ENCODE measurements at regions not wholly inside any gene's neighbourhood (a gene's known extent, or its start where the extent isn't known, plus 50 kb on each side); places are given as distances from the start of the nearest gene placed in this dataset.
"Not testable (repeated sequence)": the region's sequence is repeated elsewhere in the genome, so short reads cannot be mapped to it uniquely, and the experiment has no call there.

- no peaks in the 10 kb centered on the region for H3K27me3 ChIP-seq (ENCODE audit: control insufficient read depth, insufficient read depth, low read length)
- peaks cover 4% of the 10 kb centered on the region for H3K36me3 ChIP-seq (ENCODE audit: control insufficient read depth, insufficient read depth, low read length)
- H3K9ac ChIP-seq (ENCODE audit: low read length): no peak overlapping the region
- no peak overlapping the region for H3K4me3 ChIP-seq (ENCODE audit: low read length)
- H3K9me3 ChIP-seq (ENCODE audit: control insufficient read depth, low read length): no peaks in the 10 kb centered on the region
- H3K4me1 ChIP-seq (ENCODE audit: control insufficient read depth, insufficient read depth, low read length): no peaks in the 10 kb centered on the region
Measured at GRCh38 chr18:46212398-46212797, 108.2 kb downstream of the HAUS1 start.

- Histone ChIP-seq H3K27me3 (ENCODE audit: control insufficient read depth, insufficient read depth, low read length) (no peaks in the 10 kb centered on the region), H3K9ac (ENCODE audit: low read length) (no peak overlapping the region), H3K4me3 (ENCODE audit: low read length) (no peak overlapping the region), H3K36me3 (ENCODE audit: control insufficient read depth, insufficient read depth, low read length) (peaks cover 4% of the 10 kb centered on the region), H3K9me3 (ENCODE audit: control insufficient read depth, low read length) (no peaks in the 10 kb centered on the region), H3K4me1 (ENCODE audit: control insufficient read depth, insufficient read depth, low read length) (no peaks in the 10 kb centered on the region)
Measured at GRCh38 chr18:46213295-46213694, 109.1 kb downstream of the HAUS1 start.

GRCh38 chr18:46214435-46214834 lies 110.2 kb downstream of the HAUS1 start:
- no peaks in the 10 kb centered on the region for H3K9me3 ChIP-seq (ENCODE audit: control insufficient read depth, low read length)
- H3K4me3 ChIP-seq (ENCODE audit: low read length): no peak overlapping the region
- H3K4me1 ChIP-seq (ENCODE audit: control insufficient read depth, insufficient read depth, low read length): no peaks in the 10 kb centered on the region
- H3K27me3 ChIP-seq (ENCODE audit: control insufficient read depth, insufficient read depth, low read length): no peaks in the 10 kb centered on the region
- no peak overlapping the region for H3K9ac ChIP-seq (ENCODE audit: low read length)
- H3K36me3 ChIP-seq (ENCODE audit: control insufficient read depth, insufficient read depth, low read length): peaks cover 4% of the 10 kb centered on the region

- H3K36me3 ChIP-seq (ENCODE audit: control insufficient read depth, insufficient read depth, low read length): peaks cover 4% of the 10 kb centered on the region
- no peak overlapping the region for H3K9ac ChIP-seq (ENCODE audit: low read length)
- no peaks in the 10 kb centered on the region for H3K27me3 ChIP-seq (ENCODE audit: control insufficient read depth, insufficient read depth, low read length)
- H3K4me1 ChIP-seq (ENCODE audit: control insufficient read depth, insufficient read depth, low read length): no peaks in the 10 kb centered on the region
- H3K9me3 ChIP-seq (ENCODE audit: control insufficient read depth, low read length): no peaks in the 10 kb centered on the region
- no peak overlapping the region for H3K4me3 ChIP-seq (ENCODE audit: low read length)
Measured at GRCh38 chr18:46215902-46216723, 111.9 kb downstream of the HAUS1 start.

GRCh38 chr18:46220116-46220515 lies 115.9 kb downstream of the HAUS1 start:
- no peak overlapping the region for H3K9ac ChIP-seq (ENCODE audit: low read length)
- H3K27me3 ChIP-seq (ENCODE audit: control insufficient read depth, insufficient read depth, low read length): no peaks in the 10 kb centered on the region
- H3K4me3 ChIP-seq (ENCODE audit: low read length): no peak overlapping the region
- peaks cover 3% of the 10 kb centered on the region for H3K4me1 ChIP-seq (ENCODE audit: control insufficient read depth, insufficient read depth, low read length)
- H3K36me3 ChIP-seq (ENCODE audit: control insufficient read depth, insufficient read depth, low read length): peaks cover 4% of the 10 kb centered on the region
- H3K9me3 ChIP-seq (ENCODE audit: control insufficient read depth, low read length): no peaks in the 10 kb centered on the region

GRCh38 chr18:46222093-46222492 lies 117.9 kb downstream of the HAUS1 start:
- Histone ChIP-seq H3K36me3 (ENCODE audit: control insufficient read depth, insufficient read depth, low read length) (no peaks in the 10 kb centered on the region), H3K9ac (ENCODE audit: low read length) (no peak overlapping the region), H3K4me3 (ENCODE audit: low read length) (no peak overlapping the region), H3K4me1 (ENCODE audit: control insufficient read depth, insufficient read depth, low read length) (peaks cover 15% of the 10 kb centered on the region), H3K9me3 (ENCODE audit: control insufficient read depth, low read length) (no peaks in the 10 kb centered on the region), H3K27me3 (ENCODE audit: control insufficient read depth, insufficient read depth, low read length) (no peaks in the 10 kb centered on the region)

GRCh38 chr18:46222710-46223360 lies 118.7 kb downstream of the HAUS1 start:
- Histone ChIP-seq H3K9ac (ENCODE audit: low read length) (no peak overlapping the region), H3K4me3 (ENCODE audit: low read length) (no peak overlapping the region), H3K9me3 (ENCODE audit: control insufficient read depth, low read length) (no peaks in the 10 kb centered on the region), H3K27me3 (ENCODE audit: control insufficient read depth, insufficient read depth, low read length) (no peaks in the 10 kb centered on the region), H3K4me1 (ENCODE audit: control insufficient read depth, insufficient read depth, low read length) (peaks cover 15% of the 10 kb centered on the region), H3K36me3 (ENCODE audit: control insufficient read depth, insufficient read depth, low read length) (no peaks in the 10 kb centered on the region)

GRCh38 chr18:46224181-46224775 lies 120.1 kb downstream of the HAUS1 start:
- H3K4me3 ChIP-seq (ENCODE audit: low read length): no peak overlapping the region

GRCh38 chr18:46226461-46226860 lies 122.3 kb downstream of the HAUS1 start:
- H3K4me1 ChIP-seq (ENCODE audit: control insufficient read depth, insufficient read depth, low read length): peaks cover 15% of the 10 kb centered on the region

More at GRCh38 chr18:46224181-46224775, 120.1 kb downstream of the HAUS1 start:
- Histone ChIP-seq H3K36me3 (ENCODE audit: control insufficient read depth, insufficient read depth, low read length) (no peaks in the 10 kb centered on the region), H3K9ac (ENCODE audit: low read length) (no peak overlapping the region), H3K4me1 (ENCODE audit: control insufficient read depth, insufficient read depth, low read length) (peaks cover 15% of the 10 kb centered on the region), H3K27me3 (ENCODE audit: control insufficient read depth, insufficient read depth, low read length) (no peaks in the 10 kb centered on the region), H3K9me3 (ENCODE audit: control insufficient read depth, low read length) (no peaks in the 10 kb centered on the region)

GRCh38 chr18:46229641-46230040 lies 125.5 kb downstream of the HAUS1 start:
- not testable (repeated sequence) for H3K4me3 ChIP-seq (ENCODE audit: low read length); H3K9me3 ChIP-seq (ENCODE audit: control insufficient read depth, low read length); H3K9ac ChIP-seq (ENCODE audit: low read length); H3K27me3 ChIP-seq (ENCODE audit: control insufficient read depth, insufficient read depth, low read length); H3K36me3 ChIP-seq (ENCODE audit: control insufficient read depth, insufficient read depth, low read length)
- peaks cover 17% of the 10 kb centered on the region for H3K4me1 ChIP-seq (ENCODE audit: control insufficient read depth, insufficient read depth, low read length)

More at GRCh38 chr18:46226461-46226860, 122.3 kb downstream of the HAUS1 start:
- Histone ChIP-seq H3K4me3 (ENCODE audit: low read length) (no peak overlapping the region), H3K36me3 (ENCODE audit: control insufficient read depth, insufficient read depth, low read length) (no peaks in the 10 kb centered on the region), H3K27me3 (ENCODE audit: control insufficient read depth, insufficient read depth, low read length) (no peaks in the 10 kb centered on the region), H3K9me3 (ENCODE audit: control insufficient read depth, low read length) (no peaks in the 10 kb centered on the region), H3K9ac (ENCODE audit: low read length) (no peak overlapping the region)

GRCh38 chr18:46236156-46236555 lies 132.0 kb downstream of the HAUS1 start:
- H3K4me3 ChIP-seq (ENCODE audit: low read length): no peak overlapping the region
- no peaks in the 10 kb centered on the region for H3K9me3 ChIP-seq (ENCODE audit: control insufficient read depth, low read length)
- peaks cover 10% of the 10 kb centered on the region for H3K4me1 ChIP-seq (ENCODE audit: control insufficient read depth, insufficient read depth, low read length)
- H3K36me3 ChIP-seq (ENCODE audit: control insufficient read depth, insufficient read depth, low read length): no peaks in the 10 kb centered on the region
- H3K9ac ChIP-seq (ENCODE audit: low read length): no peak overlapping the region
- no peaks in the 10 kb centered on the region for H3K27me3 ChIP-seq (ENCODE audit: control insufficient read depth, insufficient read depth, low read length)

GRCh38 chr18:46237891-46238290 lies 133.7 kb downstream of the HAUS1 start:
- Histone ChIP-seq H3K27me3 (ENCODE audit: control insufficient read depth, insufficient read depth, low read length) (no peaks in the 10 kb centered on the region), H3K9ac (ENCODE audit: low read length) (no peak overlapping the region), H3K4me3 (ENCODE audit: low read length) (no peak overlapping the region), H3K4me1 (ENCODE audit: control insufficient read depth, insufficient read depth, low read length) (peaks cover 10% of the 10 kb centered on the region), H3K36me3 (ENCODE audit: control insufficient read depth, insufficient read depth, low read length) (no peaks in the 10 kb centered on the region), H3K9me3 (ENCODE audit: control insufficient read depth, low read length) (no peaks in the 10 kb centered on the region)
